Ovary (tissue), 7 donors: ENCODE measurements at regions not wholly inside any gene's neighbourhood (a gene's known extent, or its start where the extent isn't known, plus 50 kb on each side); places are given as distances from the start of the nearest gene placed in this dataset.
A peak's percentile ranks its signal among the peaks of the same experiment; 100 is the strongest.
"Not testable (repeated sequence)": the region's sequence is repeated elsewhere in the genome, so short reads cannot be mapped to it uniquely, and the experiment has no call there.

Source experiments
- DNase-seq, 5 donors: peaks; one replicate each; pipeline ENCODE4 v3.0.0-alpha.2; 2019 to 2020
- H3K27ac ChIP-seq, 2 donors: fragments of 200-600 bp; one replicate each; pipeline versions ENCODE4 v1.5.1 to v1.8.0; 2019 to 2022
- H3K27me3 ChIP-seq: fragments of 200-600 bp; one replicate; pipeline ENCODE4 v1.8.0; 2022
- H3K36me3 ChIP-seq: fragments of 200-600 bp; sonication (generic); one replicate; pipeline ENCODE4 v1.5.1; 2019
- H3K4me1 ChIP-seq: one replicate; pipeline ENCODE4 v1.8.1; 2013; ENCODE audit warnings: mild to moderate bottlenecking, moderate library complexity; ENCODE audit not compliant: insufficient read depth
- H3K4me3 ChIP-seq: fragments of 200-600 bp; sonication (generic); one replicate; pipeline ENCODE4 v1.5.1; 2017
- H3K9me3 ChIP-seq, 2 donors: fragments of 200-600 bp in 1 of 2; sonication (generic) in 1 of 2; one replicate each; pipeline versions ENCODE4 v1.5.1 to v1.8.1; 2013 to 2019; ENCODE audit warnings: mild to moderate bottlenecking in 1 of 2, moderate library complexity in 1 of 2
- EP300 ChIP-seq: sonication (generic); formaldehyde crosslinking; IDR thresholded peaks from one replicate; pipeline ENCODE4 v1.6.1; 2017; ENCODE audit warnings: antibody characterized with exemption
- POLR2A ChIP-seq: fragments of 450-650 bp; IDR thresholded peaks from one replicate; pipeline ENCODE4 v1.6.1; 2017; ENCODE audit warnings: antibody characterized with exemption, mild to moderate bottlenecking, moderate library complexity
- WGBS, 3 donors: extraction: QIAGEN DNeasy Blood & Tissue Kit in 1 of 3; methylation state at CpG; one replicate each; pipeline versions ENCODE4 v1.1.5 to v1.1.7; 2013 to 2017; 5-methylcytosine and 5-hydroxymethylcytosine counted together
- intact Hi-C, 4 donors: fragments of 100-400 bp; cut with DNase I; formaldehyde crosslinking; loops; one replicate each; pipeline versions ENCODE4 v1.11.0 to v1.15.1; 2022 to 2023
- TF ChIP-seq, protein P1 (sequence below), 3 donors: fragments of 450-650 bp in 2 of 3; fragments of 200-600 bp in 1 of 3; IDR thresholded peaks; one replicate each; pipeline versions ENCODE4 v1.5.1 to v1.8.0; 2016 to 2022; ENCODE audit warnings: antibody characterized with exemption in 3 of 3, mild to moderate bottlenecking in 1 of 3
- donor health status: DM: no; HTN: no; CAD: no; lungs with moderate emphysema.
- donor health status: DM: no; HTN: no; CAD: no.
- donor health status: Bipolar disorder and iron deficiency.
- donor health status: DM: no; HTN: no; CAD: no.
- donor health status: DM: yes; HTN: yes; CAD: no.

- Histone ChIP-seq H3K4me1 (no peaks in the 10 kb centered on the region), H3K36me3 (no peaks in the 10 kb centered on the region), H3K27ac (no peak overlapping the region), H3K4me3 (no peak overlapping the region), H3K27me3 (no peaks in the 10 kb centered on the region), H3K9me3 (no peaks in the 10 kb centered on the region)
- no peak for DNase-seq
- TF ChIP-seq EP300: no peak
- TF ChIP-seq POLR2A: no peak
- TF ChIP-seq, protein P1, sequence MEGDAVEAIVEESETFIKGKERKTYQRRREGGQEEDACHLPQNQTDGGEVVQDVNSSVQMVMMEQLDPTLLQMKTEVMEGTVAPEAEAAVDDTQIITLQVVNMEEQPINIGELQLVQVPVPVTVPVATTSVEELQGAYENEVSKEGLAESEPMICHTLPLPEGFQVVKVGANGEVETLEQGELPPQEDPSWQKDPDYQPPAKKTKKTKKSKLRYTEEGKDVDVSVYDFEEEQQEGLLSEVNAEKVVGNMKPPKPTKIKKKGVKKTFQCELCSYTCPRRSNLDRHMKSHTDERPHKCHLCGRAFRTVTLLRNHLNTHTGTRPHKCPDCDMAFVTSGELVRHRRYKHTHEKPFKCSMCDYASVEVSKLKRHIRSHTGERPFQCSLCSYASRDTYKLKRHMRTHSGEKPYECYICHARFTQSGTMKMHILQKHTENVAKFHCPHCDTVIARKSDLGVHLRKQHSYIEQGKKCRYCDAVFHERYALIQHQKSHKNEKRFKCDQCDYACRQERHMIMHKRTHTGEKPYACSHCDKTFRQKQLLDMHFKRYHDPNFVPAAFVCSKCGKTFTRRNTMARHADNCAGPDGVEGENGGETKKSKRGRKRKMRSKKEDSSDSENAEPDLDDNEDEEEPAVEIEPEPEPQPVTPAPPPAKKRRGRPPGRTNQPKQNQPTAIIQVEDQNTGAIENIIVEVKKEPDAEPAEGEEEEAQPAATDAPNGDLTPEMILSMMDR (IDR thresholded peaks at IDR 0.05): no peak
- intact Hi-C loops: loop anchor here in 2 of 4 donors (10.0 kb wide), 2 partner anchors 239 to 249 kb away; no protein-coding TSS in a partner anchor
Observed at GRCh38 chr2:163133602-163134001, 295.0 kb upstream of the KCNH7 start.

GRCh38 chr2:163132850-163133249 lies 294.3 kb upstream of the KCNH7 start:
- Histone ChIP-seq H3K9me3 (no peaks in the 10 kb centered on the region), H3K27me3 (no peaks in the 10 kb centered on the region), H3K36me3 (no peaks in the 10 kb centered on the region), H3K27ac (no peak overlapping the region), H3K4me3 (no peak overlapping the region), H3K4me1 (no peaks in the 10 kb centered on the region)
- TF ChIP-seq, protein P1 (IDR thresholded peaks at IDR 0.05): peak in 2 of 3 donors; percentile 21 to 44
- TF ChIP-seq POLR2A: no peak
- no peak for TF ChIP-seq EP300
- 1 to 9% (median 1%) methylated on average over 3 of the region's 3 CpGs for WGBS, 3 donors
- DNase-seq: no peak
- intact Hi-C loops: loop anchor here in 2 of 4 donors (10.0 kb wide), 2 partner anchors 238 to 248 kb away; no protein-coding TSS in a partner anchor

DNA sequence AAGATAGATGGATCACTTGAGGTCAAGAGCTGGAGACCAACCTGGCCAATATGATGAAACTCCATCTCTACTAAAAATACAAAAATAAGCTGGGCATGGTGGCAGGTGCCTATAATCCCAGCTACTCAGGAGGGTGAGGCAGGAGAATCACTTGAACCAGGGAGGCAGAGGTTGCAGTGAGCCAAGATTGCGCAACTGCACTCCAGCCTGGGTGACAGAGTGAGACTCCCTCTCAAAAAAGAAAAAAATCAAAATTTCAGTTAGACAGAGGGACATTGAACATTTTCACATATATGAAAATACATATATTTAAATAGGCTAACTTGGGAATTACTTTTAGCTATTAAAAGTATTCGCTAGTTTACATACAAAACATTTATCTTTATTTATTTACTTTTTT lies 293.6 kb upstream of the KCNH7 start:
- intact Hi-C loops: loop anchor here in 2 of 4 donors (10.0 kb wide), 2 partner anchors 237 to 247 kb away; no protein-coding TSS in a partner anchor
- 82 to 89% (median 86%) methylated on average over 2 of the region's 2 CpGs for WGBS, 3 donors

GRCh38 chr2:163123526-163123925 lies 285.0 kb upstream of the KCNH7 start:
- Histone ChIP-seq H3K36me3 (no peaks in the 10 kb centered on the region), H3K4me3 (no peak overlapping the region), H3K9me3 (no peaks in the 10 kb centered on the region), H3K27ac (no peak overlapping the region), H3K4me1 (no peaks in the 10 kb centered on the region), H3K27me3 (no peaks in the 10 kb centered on the region)
- no peak for TF ChIP-seq EP300
- no peak for TF ChIP-seq POLR2A
- TF ChIP-seq, protein P1 (IDR thresholded peaks at IDR 0.05): no peak
- WGBS, 3 donors: 81 to 97% (median 89%) methylated on average over 1 of the region's 1 CpG
- intact Hi-C loops: no loop called here
- DNase-seq: no peak

More for the DNA sequence above, 293.6 kb upstream of the KCNH7 start:
- not testable (repeated sequence) for H3K9me3 ChIP-seq, H3K4me3 ChIP-seq, H3K27me3 ChIP-seq, H3K36me3 ChIP-seq, DNase-seq, H3K27ac ChIP-seq, H3K4me1 ChIP-seq

- DNase-seq: no peak
- Histone ChIP-seq H3K4me1 (no peaks in the 10 kb centered on the region), H3K27ac (no peak overlapping the region), H3K9me3 (no peaks in the 10 kb centered on the region), H3K36me3 (no peaks in the 10 kb centered on the region), H3K27me3 (no peaks in the 10 kb centered on the region), H3K4me3 (no peak overlapping the region)
- intact Hi-C loops: no loop called here
- no peak for TF ChIP-seq POLR2A
- no peak for TF ChIP-seq EP300
- TF ChIP-seq, protein P1 (IDR thresholded peaks at IDR 0.05): no peak
Observed at GRCh38 chr2:163122257-163122656, 283.7 kb upstream of the KCNH7 start.
